ENCODE measurements at regions not wholly inside any gene's neighbourhood (a gene's known extent, or its start where the extent isn't known, plus 50 kb on each side); places are given as distances from the start of the nearest gene placed in this dataset.
"Not testable (repeated sequence)": the region's sequence is repeated elsewhere in the genome, so short reads cannot be mapped to it uniquely, and the experiment has no call there.

DNA sequence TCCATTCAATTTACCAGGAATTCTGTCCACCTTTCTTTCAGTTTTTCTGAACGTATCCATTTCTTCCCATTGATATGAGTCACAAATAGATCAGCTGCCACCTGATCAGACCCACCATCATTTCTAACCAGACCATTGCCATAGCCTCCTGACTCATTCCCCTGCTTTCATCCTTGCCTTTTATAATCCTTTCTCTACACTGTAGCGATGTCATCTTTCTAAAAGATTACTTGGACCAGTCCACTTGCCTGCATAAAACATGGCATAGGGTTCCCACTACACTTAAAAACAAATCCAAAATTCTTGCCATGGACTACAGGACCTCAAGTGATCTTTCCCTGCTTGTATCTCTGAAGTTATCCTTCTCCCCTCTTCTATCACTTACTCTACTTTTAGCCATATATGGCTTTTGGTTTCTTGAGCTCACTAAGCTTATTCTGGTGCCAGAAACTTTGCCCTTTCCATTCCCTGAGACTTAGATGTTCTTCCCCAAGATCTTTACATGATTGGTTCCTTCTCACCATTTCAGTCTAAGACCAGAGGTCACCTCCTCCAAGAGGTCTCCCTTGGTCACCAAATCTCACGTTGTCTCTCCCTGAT lies 149.5 kb upstream of the KRR1 start:
- DNase-seq = no peak

DNA sequence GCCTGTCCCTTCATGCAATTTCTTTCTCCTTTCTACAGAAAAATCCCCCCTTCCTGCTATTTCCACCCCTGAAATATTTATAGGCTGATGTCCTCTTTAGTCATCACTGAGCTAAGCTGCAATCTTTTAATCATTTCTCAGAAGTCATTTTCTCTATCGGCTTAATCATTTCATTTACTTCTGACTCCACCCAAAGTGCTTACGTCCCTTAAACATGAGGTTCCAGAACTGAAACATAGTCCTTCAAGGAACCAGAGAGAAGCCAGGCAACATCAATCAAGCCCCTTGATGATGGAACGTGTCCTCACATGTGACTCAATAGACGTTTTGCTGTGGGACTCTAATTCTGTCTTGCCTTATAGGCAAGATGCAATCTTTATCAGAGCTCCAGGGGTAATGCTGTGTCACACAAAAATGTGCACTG lies 148.7 kb upstream of the KRR1 start:
- DNase-seq = no peak

DNA sequence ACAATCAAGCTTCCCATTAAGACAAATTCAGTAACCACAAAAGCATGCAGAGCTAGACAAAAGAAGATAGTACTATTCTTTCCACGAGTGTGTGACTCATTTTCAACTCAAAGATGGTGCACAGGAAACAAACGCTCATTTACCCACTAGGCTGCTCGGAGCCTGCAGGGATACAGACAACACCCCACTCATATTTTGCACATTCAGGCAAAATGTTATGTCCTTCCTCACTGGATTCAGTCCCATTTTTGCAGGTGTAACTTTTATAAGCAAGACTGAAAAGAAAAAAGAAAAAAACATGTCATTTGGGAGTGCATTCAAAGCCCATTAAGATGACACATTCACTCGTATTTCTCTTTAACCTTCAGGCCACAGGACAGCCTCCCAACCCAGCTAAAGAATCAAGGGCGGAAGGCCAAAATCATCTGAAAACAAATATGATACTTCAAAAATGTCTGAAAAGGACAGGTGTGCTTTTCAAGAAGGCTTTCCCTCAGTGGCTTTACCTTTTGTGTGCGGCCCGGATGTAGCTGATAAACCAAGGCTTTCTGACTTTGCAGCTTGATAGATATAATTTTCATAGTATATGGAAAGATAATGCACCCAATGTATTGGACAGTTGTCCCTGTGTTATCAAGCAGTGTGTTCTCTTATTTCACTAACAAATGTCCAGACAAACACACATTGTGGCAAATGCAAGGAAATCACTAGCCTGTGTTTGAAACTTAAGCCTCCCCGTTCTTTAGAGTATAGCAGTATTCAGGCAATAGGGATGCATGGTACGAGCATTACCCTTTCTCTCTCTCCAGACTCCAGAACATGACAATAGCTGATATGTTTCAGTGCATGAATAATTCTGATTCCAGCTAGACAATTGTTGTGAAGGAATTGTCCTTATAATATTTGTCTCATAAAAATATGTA lies 147.8 kb upstream of the KRR1 start:
- DNase-seq = no peak

DNA sequence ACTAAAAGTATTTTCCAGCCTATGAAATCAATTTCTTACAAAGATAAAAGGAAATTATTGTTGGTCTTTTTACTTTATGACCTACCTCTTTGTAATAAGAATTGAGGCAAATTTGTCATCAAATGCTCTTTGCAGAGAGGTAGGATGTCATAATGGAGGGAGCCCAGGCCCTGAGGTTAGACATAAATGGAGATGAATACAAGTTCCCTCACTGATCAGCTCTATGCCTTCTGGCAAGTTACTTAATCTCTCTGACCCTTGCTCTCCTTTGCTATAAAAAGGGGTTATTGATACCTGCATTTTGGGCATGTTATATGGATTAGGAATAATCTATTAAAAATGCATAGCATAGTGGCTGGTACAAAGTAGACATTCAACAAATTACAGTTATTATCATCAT lies 146.9 kb upstream of the KRR1 start:
- no peak for DNase-seq

DNA sequence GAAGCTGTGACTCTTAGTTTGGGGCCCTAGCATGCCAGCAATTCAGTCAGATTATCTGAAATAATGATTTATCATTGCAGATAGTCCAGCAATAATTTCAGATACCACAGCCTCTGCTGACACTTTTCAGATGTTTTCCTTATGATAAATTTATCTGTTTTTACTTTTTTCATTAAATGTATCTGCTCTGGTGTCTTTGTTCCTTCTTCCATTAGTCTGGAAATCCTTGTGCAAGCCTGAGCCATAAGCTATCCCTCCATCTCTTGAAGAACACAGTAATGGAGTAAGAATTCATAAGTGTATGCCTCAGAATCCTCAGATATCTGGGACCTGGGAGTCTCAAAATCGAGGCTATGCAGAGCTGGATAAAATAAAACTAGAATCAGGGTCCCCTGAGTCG lies 146.4 kb upstream of the KRR1 start:
- DNase-seq = no peak

DNA sequence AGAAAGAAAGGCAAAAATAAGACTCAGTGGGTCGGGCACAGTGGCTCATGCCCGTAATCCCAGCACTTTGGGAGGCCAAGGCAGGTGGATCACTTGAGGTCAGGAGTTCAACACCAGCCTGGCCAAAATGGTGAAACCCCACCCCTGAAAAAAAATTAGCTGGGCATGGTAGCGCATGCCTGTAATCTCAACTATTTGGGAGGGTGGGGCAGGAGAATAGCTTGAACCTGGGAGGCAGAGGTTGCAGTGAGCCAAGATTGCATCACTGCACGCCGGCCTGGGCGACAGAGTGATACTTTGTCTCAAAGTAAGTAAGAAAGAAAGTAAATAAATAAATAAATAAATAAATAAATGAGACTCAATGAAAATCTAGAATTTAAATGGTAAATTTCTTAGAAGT lies 145.9 kb upstream of the KRR1 start:
- DNase-seq = not testable (repeated sequence)

DNA sequence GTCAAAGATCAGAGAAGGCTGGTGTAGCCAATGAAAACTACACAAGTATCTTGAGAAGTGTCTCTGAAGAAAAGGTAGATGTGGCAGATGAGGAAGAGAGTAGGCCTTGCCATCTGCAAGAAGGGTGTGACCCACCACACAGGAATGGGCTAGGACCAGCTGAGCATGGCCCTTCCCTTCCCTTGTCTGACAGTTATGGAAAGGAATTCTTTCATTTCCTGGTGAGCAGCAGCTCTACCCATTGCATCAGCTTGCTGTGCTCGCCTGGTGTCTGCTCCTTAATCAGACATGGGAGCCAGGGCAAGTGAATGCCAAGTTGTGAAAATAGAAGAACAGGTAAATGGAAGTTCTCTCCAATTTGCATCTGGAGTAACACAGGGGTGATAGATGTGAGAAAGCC lies 145.2 kb upstream of the KRR1 start:
- DNase-seq = no peak

DNA sequence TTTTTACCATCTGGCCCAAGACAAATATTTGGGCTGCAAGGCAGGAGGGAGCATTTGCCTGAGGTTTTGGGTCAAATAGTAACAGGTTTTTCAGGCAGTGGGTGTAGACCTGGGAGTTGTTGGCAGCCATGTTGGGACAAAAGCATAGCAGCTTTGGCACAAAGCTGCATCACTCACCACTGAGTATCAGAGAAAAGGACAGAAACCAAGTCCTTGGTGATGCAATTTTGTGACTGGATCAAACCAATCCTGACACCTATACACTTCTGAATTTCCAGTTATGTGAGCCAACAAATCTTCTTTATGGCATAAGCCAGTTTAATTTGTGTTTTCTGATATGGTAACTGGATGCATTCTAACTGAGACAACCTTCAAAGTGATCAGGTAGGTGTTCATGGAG lies 144.8 kb upstream of the KRR1 start:
- no peak for DNase-seq

DNA sequence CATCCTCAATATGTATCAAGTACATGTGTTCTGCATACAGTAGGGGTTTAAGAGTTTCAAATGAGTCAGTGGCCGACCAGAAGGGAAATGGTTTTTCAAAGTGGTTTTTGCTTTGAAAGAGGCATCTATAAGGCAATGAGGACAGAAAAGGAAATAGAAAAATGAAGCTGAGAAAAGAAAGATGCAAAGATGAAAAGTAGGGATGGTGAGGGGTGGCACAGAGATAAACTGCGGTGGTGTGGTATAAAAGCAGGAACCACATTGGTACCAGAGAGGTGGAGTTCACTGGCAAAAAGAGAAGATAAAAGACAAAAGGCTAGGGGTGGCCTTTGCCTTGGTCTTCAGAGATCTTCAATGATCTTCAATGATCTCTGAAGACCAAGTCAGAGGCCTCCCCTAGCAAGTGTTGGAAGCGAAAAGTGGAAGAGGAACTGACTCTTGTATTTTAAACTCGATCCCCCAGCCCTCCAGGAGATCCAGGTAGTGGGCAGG lies 144.0 kb upstream of the KRR1 start:
- DNase-seq = no peak

DNA sequence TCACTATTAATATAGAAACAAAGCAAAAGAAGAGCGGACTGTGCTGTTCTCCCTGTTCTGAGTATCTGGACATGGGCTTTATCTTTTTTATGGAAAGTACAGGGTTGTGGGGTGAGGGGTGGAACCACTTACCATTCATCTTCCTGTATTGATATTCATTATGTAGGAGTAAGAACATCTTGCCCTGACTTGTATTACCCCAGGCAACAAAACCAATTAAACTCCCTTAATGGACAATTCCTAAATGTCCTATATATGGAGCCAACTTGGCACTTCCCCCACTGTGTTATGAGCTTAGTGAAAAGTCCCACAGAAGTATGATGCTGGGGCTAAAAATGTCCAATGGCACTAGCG lies 139.9 kb upstream of the KRR1 start:
- no peak for DNase-seq

DNA sequence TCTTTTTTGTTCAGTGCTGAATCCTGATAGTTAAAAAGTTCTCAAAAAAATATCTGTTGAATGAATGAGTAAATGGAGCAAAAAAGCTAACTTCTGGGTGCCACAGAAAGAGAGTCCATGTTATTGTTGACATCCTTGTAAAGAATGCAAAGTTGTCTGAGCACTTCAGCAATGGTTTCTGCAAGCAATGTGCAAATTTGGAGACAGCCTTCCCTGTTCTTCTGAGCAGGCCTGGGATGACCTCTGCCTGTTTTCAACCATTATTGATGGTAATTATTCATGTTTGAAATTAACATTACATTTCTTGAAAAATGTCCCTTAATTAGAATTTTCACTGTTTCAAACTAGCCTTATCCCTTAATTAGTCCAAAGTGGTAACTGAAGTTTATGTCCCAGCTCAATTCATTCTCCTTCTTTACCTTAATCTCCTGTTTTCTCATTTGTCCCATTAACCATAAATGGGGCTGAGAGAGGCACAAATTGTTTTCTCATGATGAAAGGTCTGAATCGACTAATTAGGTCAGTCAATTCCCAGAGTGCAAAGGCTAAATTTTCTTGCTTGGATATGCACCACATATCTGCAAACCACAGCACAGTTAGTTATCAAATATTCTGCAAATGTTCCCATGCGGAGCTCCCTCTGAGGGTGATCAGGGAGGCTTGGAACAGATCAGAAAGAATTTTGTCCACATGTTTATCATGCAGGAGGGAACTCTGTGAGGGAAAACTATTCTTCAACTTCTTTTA lies 139.4 kb upstream of the KRR1 start:
- no peak for DNase-seq

DNA sequence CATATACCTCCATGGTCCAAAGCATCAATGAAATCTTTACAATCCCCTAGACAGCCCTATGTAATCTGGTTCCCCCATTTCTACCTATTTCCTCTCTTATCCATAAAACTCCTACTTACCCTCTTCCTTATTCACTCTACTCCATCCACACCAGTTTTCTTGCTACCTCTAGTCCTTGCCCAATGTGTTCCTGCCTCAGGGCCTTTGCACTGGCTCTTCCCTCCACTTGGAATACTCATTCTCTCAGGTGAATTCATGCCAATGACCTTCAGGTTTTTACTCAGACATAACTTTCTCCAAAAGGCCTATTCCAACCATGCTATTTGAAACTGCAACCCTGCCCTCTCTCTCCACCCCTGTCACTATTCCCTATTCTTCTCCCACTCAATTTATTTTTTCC lies 138.7 kb upstream of the KRR1 start:
- no peak for DNase-seq

DNA sequence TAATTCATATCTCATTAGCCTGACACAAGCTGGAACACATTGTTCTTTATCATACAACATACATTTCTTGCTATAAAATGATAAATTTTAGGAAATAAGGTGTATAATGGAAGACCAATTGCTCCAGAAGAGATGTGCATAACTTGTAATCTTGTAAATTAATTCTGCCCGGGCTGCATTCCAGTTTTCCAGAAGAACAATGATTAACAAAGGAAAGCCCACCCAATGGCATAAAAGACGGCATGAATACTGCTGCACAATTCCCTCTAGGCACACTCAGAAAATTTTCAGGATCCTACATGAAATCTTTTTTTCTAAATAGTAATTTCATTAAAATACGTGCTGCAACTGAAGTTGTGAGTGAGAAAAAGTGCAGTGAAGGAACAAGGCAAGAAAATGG lies 137.4 kb upstream of the KRR1 start:
- no peak for DNase-seq

DNA sequence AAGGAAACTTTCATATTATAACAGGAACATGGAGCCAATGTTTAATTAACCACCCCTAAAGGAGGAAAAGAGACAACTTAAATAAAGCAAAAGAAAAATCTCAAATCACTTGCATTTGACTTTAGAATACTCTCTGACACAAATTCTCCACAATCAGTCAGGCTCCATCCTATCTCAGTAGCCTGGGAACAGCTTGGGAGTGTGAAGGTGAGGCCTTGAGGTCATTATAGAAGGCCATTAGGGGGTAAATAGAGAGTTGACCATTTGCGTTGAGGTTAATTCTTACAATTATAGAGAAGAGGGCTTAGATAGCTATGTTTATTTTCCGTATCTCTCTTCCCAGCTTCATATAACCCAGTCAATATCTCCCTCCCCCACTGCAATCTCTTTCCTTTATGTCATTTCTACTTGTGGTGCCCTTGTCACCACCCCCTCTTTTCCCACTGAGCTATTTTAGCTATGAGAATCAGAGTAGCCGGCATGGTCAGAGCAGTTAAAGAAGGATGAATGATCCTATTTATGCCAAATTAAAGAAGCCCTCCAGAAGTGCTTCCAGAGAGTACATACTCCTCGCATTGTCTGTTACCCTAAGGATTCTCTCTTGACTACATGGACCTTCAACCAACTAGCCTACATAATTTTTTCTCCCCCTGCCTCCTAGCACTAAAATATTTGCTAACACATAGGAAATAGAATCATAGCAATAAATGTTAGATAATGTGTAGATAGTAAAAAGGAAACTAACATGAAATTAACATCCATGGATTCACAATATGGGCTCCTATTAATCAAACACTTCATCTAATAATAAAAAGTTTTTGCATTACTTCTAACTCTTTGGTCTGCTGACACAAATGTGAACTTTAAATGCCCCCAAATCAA lies 135.2 kb upstream of the KRR1 start:
- no peak for DNase-seq

DNA sequence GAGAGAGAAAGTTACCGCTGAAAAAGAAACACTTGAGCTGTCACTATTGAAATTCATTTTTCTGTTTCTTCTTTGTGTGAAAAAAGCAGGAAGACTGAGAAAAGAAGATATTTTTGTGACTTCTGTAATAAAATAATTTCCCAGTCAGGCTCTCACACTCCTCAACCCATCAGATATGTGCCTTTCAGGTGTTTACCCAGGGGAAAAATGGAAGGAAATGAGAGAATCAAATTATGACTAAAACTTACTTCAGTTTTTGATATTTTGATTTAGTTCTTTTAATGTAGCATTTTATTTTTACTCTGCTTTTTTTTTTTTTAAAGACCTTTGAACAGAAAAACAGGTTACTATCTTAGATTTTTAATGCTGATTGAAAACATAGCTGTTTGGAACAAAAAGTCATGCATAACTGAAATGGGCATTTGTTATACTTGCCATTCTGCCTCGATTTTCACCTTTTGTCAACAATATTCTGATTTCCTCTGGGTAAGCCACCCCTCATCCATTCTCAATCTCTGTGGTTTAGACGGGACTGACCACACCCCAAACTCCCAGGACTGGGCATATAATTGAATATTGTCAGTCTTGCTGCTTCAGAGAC lies 133.2 kb upstream of the KRR1 start:
- no peak for DNase-seq

DNA sequence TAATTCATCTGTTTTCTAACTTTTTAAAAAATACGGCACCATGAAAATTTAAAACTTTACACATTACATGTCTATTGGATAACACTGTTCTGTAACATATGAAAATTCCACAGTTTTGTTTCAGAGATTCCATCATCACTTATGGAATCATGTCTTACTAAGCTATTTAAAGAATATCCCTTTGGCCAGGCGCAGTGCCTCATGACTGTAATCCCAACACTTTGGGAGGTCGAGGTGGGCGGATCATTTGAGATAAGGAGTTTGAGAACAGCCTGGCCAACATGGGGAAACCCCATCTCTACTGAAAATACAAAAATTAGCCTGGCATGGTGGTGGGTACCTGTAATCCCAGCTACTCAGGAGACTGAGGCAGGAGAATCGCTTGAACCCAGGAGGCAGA lies 131.7 kb upstream of the KRR1 start:
- DNase-seq = not testable (repeated sequence)

DNA sequence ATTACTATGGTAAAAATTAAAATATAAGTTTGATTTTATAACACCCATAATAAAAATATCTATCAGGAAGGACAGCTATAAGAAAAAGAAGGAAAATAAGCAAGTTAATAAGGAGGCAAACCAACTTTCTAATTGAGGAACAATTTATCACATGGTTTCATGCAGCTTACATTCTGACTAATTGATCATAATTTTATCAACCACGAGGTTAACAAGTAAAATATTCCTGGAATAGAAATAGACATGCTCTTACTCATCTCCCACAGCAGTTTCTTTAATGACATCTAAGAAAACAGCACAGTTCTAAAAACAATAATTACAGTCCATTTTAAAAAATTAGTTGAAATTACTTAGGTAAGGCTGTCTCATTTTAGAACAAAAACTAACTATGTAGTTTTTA lies 130.8 kb upstream of the KRR1 start:
- DNase-seq = no peak

DNA sequence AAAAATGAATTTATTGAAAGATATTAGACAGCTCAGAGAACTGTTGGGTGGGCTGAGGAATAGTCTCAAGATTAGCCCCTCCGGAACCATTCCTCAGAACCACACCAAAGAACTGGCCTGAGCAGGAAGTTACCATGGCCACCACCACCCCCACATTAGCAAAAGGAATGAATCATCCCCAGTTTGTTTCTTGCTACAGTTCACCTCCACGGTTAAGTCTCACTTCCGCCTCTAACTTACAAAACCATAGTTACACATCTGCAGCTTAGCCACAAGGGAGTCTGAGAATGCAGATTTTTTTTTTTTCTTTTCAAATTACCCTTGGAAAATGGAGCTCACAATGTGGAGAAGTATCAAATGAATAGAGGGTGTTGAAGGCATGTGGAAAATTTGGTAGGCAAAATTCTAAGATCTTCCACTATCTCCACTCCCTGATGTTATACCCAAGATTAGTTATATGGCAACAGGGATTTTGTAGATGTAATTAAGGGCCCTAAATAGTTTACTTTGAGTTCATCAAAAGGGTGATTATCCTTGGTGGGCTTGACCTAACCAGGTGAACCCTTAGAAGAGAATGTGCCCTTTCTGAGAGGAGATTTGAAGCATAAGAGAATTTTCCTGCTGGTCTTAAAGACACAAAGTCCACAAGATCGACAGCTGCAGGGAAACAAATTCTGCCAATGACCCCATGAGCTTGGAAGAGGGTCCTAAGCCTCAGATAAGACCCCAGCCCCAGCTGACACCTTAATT lies 129.8 kb upstream of the KRR1 start:
- no peak for DNase-seq

DNA sequence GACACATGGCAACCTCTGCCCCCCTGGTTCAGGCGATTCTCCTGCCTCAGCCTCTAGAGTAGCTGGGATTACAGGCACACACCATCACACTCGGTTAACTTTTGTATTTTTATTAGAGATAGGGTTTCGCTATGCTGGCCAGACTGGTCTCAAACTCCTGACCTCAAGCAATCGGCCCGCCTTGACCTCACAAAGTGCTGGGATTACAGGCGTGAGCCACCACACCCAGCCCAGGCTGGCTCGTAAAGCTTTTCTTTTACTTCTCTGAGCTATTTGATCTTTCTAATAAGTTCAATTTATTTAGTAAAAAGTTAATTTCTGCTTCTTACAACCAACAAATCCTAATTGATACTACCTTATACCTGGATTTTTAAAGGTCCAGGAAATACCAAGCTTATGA lies 127.4 kb upstream of the KRR1 start:
- DNase-seq = no peak

DNA sequence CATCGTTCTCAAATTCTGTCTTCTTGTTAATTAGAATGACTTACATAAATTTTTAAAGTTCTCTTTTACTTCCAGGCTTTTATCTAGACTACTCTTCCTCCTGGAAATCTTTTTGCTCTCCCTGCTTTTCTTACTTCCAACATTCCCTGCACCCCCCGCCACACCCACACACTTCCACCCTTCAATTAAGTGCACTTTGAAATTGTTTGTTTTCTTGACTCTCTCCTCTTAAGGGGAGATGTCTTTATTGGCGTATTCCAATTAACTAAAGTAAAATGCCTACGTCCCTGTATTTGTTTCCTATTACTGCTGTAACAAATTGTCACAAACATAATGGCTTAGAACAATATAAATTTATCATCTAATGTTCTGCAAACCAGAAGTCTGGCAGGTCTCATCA lies 125.2 kb upstream of the KRR1 start:
- DNase-seq = no peak

DNA sequence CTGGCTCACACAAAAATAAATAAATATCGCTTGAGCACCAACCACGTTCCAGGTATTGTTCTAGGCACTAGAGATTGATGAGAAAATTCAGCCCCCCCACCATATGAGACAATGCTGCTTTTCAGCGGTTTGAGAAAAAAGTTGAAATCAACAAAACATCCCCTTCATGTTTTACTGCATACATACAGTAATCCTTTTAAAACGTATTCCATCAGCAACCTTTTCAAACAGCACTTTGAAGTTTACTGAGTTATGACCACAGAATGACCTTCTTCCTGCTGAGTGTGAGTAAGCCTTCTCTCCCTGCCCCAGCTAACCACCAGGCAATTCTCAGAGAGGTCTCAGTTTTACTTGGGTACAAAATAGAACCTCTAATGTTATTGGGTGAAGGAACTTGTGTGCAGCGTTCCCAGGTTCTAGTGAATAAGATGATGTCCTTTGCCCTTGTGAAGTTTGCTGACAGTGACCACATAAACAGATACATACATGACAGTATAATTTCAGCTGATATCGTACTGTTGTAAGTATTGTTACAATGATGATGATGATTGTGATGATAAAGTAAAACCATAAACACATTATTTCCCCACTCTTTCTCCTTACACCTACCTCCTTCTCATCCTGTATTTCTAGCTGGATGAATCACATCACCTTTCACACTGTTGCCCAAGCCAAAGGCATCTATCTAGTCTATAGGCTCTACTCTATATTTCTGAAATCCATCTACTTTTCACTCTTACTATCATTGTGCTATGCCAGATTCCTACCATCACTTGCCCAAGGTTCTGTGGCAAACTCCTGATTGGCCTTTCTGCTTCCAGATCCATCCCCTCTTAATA lies 124.4 kb upstream of the KRR1 start:
- no peak for DNase-seq
